Endodermal cell (in vitro differentiated cells): ENCODE measurements at regions not wholly inside any gene's neighbourhood (a gene's known extent, or its start where the extent isn't known, plus 50 kb on each side); places are given as distances from the start of the nearest gene placed in this dataset.

Experiments used
- DNase-seq: peaks from one replicate; pipeline ENCODE4 v3.0.0-alpha.2; 2017
- H3K27ac ChIP-seq: 2 replicates; pipeline ENCODE4 v1.5.1; 2013; ENCODE audit warnings: mild to moderate bottlenecking, low read depth, low read length, moderate library complexity
- H3K27me3 ChIP-seq: 2 replicates; pipeline ENCODE4 v1.6.1; 2013; ENCODE audit warnings: mild to moderate bottlenecking, low read length, moderate library complexity; ENCODE audit not compliant: insufficient read depth, control insufficient read depth, poor library complexity, severe bottlenecking
- H3K36me3 ChIP-seq: 2 replicates; pipeline ENCODE4 v1.7.0; 2013; ENCODE audit warnings: mild to moderate bottlenecking, low read length, moderate library complexity; ENCODE audit not compliant: control insufficient read depth, insufficient read depth
- H3K4me1 ChIP-seq: one replicate; pipeline ENCODE4 v1.7.0; 2013; ENCODE audit warnings: low read length; ENCODE audit not compliant: control insufficient read depth, insufficient read depth
- H3K4me3 ChIP-seq: 2 replicates; pipeline ENCODE4 v1.5.1; 2013; ENCODE audit warnings: mild to moderate bottlenecking, low read length, moderate library complexity
- H3K9ac ChIP-seq: 2 replicates; pipeline ENCODE4 v1.6.1; 2013; ENCODE audit warnings: mild to moderate bottlenecking, low read length, moderate library complexity; ENCODE audit not compliant: poor library complexity, severe bottlenecking; ENCODE audit errors: extremely low read depth
- H3K9me3 ChIP-seq: 2 replicates; pipeline ENCODE4 v1.6.1; 2013; ENCODE audit warnings: mild to moderate bottlenecking, low read length, moderate library complexity; ENCODE audit not compliant: control insufficient read depth
- H3K27ac Mint-ChIP-seq: 2 replicates; pipeline ENCODE4 v1.8.0; 2020; ENCODE audit warnings: mixed read lengths
- H3K27me3 Mint-ChIP-seq: 2 replicates; pipeline ENCODE4 v1.8.0; 2021; ENCODE audit warnings: mild to moderate bottlenecking, mixed read lengths; ENCODE audit not compliant: insufficient read depth
- H3K36me3 Mint-ChIP-seq: 2 replicates; pipeline ENCODE4 v1.8.0; 2020; ENCODE audit warnings: low read depth, mixed read lengths
- H3K4me1 Mint-ChIP-seq: 2 replicates; pipeline ENCODE4 v1.8.0; 2020; ENCODE audit warnings: mixed read lengths
- H3K4me3 Mint-ChIP-seq: 2 replicates; pipeline ENCODE4 v1.8.0; 2020; ENCODE audit warnings: mild to moderate bottlenecking, moderate library complexity, mixed read lengths
- H3K9me3 Mint-ChIP-seq: 2 replicates; pipeline ENCODE4 v1.8.0; 2020; ENCODE audit warnings: mild to moderate bottlenecking, mixed read lengths
- CTCF ChIP-seq: fragments of 200-600 bp; sonication (generic); conservative IDR thresholded peaks from 2 replicates; pipeline ENCODE4 v1.5.0; 2021; ENCODE audit warnings: antibody characterized with exemption, mild to moderate bottlenecking
- WGBS, 2 experiments: methylation state at CpG; one replicate each; pipeline versions ENCODE4 v1.1.5 to v1.1.7; 2013; ENCODE audit warnings: missing lambda C conversion rate in 2 of 2, mixed read lengths in 1 of 2; ENCODE audit not compliant: insufficient coverage in 1 of 2, insufficient read length in 1 of 2; 5-methylcytosine and 5-hydroxymethylcytosine counted together

DNA sequence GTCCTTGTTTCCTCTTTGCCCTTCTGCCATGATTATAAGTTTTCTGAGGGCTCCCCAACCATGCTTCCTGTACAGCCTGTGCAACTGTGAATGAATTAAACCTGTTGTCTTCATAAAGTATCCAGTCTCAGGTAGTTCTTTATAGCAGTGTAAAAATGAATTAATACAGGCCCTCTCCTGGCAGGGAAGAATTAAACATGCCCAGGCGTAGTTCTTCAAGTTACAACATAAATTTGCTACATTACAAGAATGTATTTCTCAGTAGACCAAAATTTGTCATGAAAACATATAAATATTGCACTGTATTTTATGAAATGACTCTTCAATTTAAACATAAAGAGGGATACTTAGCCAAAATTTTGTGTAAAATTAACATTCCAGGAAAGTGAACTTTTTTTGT lies 1089.9 kb upstream of the PCDH10 start:
- DNase-seq: no peak
- no peaks in the 10 kb centered on the region for H3K27me3 Mint-ChIP-seq
- peaks cover 9% of the 10 kb centered on the region for H3K36me3 Mint-ChIP-seq
- peaks cover 44% of the 10 kb centered on the region for H3K9me3 Mint-ChIP-seq
- no peak overlapping the region for H3K27ac ChIP-seq
- 100% methylated on average over 1 of the region's 1 CpG; no CpG with 5 or more reads in 1 of the 2 experiments for WGBS, 2 experiments
- H3K27me3 ChIP-seq: no peaks in the 10 kb centered on the region
- no peak overlapping the region for H3K9ac ChIP-seq
- H3K9me3 ChIP-seq: peaks cover 24% of the 10 kb centered on the region
- peaks cover 5% of the 10 kb centered on the region for H3K4me1 Mint-ChIP-seq
- no peak overlapping the region for H3K4me3 ChIP-seq
- H3K27ac Mint-ChIP-seq: no peak overlapping the region
- H3K4me3 Mint-ChIP-seq: no peak overlapping the region
- H3K4me1 ChIP-seq: no peaks in the 10 kb centered on the region
- H3K36me3 ChIP-seq: no peaks in the 10 kb centered on the region
- TF ChIP-seq CTCF: no peak

- Mint-ChIP-seq H3K4me1 (no peaks in the 10 kb centered on the region), H3K27ac (no peak overlapping the region), H3K36me3 (peaks cover 5% of the 10 kb centered on the region), H3K27me3 (no peaks in the 10 kb centered on the region), H3K9me3 (peaks cover 40% of the 10 kb centered on the region), H3K4me3 (no peak overlapping the region)
- H3K36me3 ChIP-seq: no peaks in the 10 kb centered on the region
- H3K4me3 ChIP-seq: no peak overlapping the region
- no peaks in the 10 kb centered on the region for H3K27me3 ChIP-seq
- H3K9me3 ChIP-seq: peaks cover 22% of the 10 kb centered on the region
- H3K4me1 ChIP-seq: no peaks in the 10 kb centered on the region
- WGBS, 2 experiments: 96 to 100% methylated on average over 9 to 31 of the region's 31 CpGs
- no peak overlapping the region for H3K27ac ChIP-seq
- no peak for TF ChIP-seq CTCF
- H3K9ac ChIP-seq: no peak overlapping the region
- DNase-seq: no peak
These were observed 1086.4 kb upstream of the PCDH10 start for GRCh38 chr4:132062611-132063239.

- Mint-ChIP-seq H3K4me3 (no peak overlapping the region), H3K27ac (no peak overlapping the region), H3K36me3 (peaks cover 3% of the 10 kb centered on the region), H3K4me1 (no peaks in the 10 kb centered on the region), H3K27me3 (no peaks in the 10 kb centered on the region), H3K9me3 (peaks cover 30% of the 10 kb centered on the region)
- Histone ChIP-seq H3K36me3 (no peaks in the 10 kb centered on the region), H3K9me3 (peaks cover 11% of the 10 kb centered on the region), H3K4me3 (no peak overlapping the region), H3K4me1 (no peaks in the 10 kb centered on the region), H3K27ac (no peak overlapping the region), H3K9ac (no peak overlapping the region), H3K27me3 (no peaks in the 10 kb centered on the region)
- WGBS, 2 experiments: 75 to 96% methylated on average over 1 of the region's 1 CpG
- no peak for DNase-seq
- TF ChIP-seq CTCF: no peak
These were observed 1085.3 kb upstream of the PCDH10 start for GRCh38 chr4:132063829-132064228.
